NCI-H1417 (cell line): ENCODE measurements at regions not wholly inside any gene's neighbourhood (a gene's known extent, or its start where the extent isn't known, plus 50 kb on each side); places are given as distances from the start of the nearest gene placed in this dataset.

Source experiments
- DNase-seq, 3 experiments: peaks; one replicate each; lab custom pipeline; 2025; lab: John Stamatoyannopoulos, UW

DNA sequence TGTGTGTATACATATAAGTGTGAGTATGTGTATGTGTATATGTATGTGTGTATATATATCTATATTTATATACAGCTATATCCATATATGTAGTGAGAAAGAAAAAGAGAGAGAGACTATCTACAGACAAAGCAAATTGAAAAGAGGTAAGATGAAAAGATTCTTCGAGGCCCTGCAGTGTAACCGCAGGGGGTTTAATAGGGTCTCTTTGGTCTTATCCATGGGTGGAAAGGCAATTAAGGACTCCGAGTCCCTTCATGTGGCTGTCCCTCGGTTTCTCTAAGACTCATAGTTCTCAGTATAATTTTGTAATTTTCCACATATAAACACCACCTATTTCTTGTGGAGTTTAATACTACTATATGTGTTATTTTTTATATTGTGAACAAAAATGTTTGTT is 50.6 kb upstream of the JAZF1 start:
- DNase-seq = no peak

- no peak for DNase-seq
These were observed 56.0 kb upstream of the JAZF1 start for GRCh38 chr7:28236560-28236959.

- DNase-seq = no peak
These were observed 56.8 kb upstream of the JAZF1 start for GRCh38 chr7:28237363-28237762.

DNA sequence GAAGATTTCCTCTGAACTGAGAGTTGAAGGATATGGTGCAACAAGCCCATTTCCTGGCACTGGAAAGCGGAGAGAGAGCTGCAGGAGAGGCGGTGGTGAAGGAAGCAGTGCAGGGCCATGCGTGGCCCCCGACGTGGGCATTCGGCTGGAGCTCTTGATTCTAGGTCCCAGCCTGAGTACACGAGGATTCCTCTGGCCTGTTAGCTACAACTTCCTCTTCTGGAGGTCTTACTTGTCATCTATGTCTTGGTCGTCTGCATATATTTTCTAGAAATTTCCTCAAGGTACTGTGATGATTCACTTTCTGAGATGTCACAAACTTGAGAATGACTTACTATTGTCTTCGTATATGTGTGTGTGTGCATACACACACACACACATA is 59.2 kb upstream of the JAZF1 start:
- DNase-seq = no peak

DNA sequence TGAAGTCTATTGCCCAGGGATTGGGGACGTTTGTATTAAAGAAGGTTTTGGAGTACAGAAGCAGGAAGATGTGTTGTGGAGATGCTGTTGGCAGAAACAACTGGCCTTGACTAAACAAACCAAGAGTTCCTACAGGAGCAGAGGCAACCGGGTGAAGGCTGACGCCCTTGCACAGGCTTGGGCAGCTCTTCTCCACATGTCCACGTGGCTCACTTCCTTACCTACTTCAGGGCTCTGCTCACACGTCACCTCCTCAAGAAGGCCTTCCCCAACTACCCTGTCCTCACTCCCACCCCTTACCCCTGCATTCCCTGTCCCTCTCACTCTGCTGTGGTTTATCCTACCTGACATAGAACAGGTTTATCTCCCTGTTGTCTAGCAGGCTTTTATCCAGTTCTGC is 59.9 kb upstream of the JAZF1 start:
- DNase-seq = no peak

DNA sequence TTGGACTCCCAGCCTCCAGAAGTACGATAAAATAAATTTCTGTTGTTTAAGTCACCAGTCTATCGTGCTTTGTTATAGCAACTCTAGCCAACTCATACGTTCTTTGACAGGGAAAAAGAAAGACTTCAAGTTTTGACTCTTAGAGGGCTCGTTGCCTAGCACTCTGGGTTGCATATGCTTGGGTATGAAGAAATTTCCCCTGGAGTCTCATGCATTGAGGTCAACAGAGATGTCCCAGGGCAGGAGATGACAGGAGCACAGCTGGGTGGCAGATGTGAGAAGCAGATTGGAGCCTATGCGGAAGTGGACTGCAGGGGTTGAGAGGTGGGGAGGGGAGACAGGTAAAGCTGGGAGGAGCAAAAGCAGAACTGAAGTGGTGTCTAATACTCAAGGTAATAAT is 63.3 kb upstream of the JAZF1 start:
- DNase-seq = no peak

GRCh38 chr7:28245123-28245878 is 64.7 kb upstream of the JAZF1 start:
- no peak for DNase-seq

- no peak for DNase-seq
These were observed 66.4 kb upstream of the JAZF1 start for GRCh38 chr7:28246921-28247461.

DNA sequence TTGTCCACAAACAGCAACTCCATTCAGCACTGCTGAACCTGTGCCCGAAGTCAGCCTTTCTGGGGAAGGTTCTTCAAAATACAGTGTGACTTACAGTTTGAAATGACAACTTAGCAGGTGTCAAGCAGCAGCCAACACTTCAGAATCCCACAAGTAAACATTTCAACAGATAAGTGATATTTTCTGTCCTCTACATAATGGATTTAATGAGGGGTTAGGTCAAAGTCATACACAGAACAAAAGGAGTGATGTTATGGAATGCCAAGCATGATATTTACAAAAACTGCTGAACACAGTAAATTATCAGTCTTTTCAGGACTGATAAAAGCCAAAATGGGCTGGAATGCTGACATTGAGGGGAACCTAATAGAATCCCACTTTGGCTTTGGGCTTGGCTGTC is 77.6 kb upstream of the JAZF1 start:
- DNase-seq = peak; percentile 56 to 91 (median 61)

- no peak for DNase-seq
These were observed 80.4 kb upstream of the JAZF1 start for GRCh38 chr7:28260969-28261368.

GRCh38 chr7:28263622-28264271 is 83.2 kb upstream of the JAZF1 start:
- DNase-seq = no peak

- DNase-seq = peak in 1 of 3 experiments; percentile 11
These were observed 85.8 kb upstream of the JAZF1 start for GRCh38 chr7:28266402-28266801.

GRCh38 chr7:28267012-28267411 is 86.4 kb upstream of the JAZF1 start:
- no peak for DNase-seq

DNA sequence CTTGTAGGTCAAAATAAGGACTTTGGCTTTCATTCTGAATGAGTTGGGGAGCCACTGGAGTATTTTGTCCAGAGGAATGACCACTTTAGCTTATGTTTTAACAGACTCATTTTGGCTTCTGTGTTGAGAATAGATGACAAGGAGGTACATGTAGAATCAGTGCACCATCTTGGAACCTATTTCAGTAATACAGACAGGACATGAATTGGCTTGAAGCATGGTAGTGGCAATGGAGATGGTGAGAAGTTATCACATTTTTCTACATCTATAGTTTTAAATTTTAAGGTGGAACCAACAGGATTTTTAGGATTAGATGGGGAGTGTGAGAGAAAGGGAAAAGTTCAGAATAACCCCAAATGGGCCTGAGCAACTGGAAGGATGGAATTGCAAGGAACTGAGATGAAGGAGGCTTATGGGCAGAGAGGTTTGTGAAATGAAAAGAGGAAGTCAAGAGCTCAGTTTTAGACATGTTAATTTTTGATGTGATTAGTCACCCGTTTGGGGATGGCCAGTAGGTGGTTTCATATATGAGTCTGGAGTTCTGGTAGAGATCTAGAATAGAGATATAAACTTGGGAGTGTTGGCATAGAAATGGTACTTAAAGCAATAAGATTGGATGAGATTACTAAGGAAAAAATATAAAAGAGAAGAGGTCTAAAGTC is 89.2 kb upstream of the JAZF1 start:
- no peak for DNase-seq

GRCh38 chr7:28270536-28270935 is 89.9 kb upstream of the JAZF1 start:
- no peak for DNase-seq

- peak in 1 of 3 experiments; percentile 35 for DNase-seq
These were observed 91.9 kb upstream of the JAZF1 start for GRCh38 chr7:28272461-28272877.

- no peak for DNase-seq
These were observed 95.7 kb upstream of the JAZF1 start for GRCh38 chr7:28276298-28276697.

DNA sequence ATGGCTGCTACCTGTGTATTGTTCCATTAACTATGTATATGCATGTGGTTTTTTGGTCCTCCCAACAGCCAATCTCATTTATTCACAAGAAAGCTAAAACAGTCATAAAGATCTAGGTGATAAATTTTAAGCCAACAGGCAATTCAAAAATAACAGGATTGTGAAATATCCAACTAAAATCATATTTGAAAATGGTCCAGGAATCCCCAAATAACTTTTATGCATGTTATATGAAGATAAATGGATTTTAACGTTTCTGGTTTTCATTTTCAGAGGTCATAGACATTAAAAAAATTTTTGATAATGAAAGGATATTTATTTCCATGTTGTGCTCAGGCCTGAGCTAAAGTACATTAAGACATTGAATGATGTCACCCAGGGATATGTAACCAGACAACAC is 96.8 kb upstream of the JAZF1 start:
- no peak for DNase-seq

DNA sequence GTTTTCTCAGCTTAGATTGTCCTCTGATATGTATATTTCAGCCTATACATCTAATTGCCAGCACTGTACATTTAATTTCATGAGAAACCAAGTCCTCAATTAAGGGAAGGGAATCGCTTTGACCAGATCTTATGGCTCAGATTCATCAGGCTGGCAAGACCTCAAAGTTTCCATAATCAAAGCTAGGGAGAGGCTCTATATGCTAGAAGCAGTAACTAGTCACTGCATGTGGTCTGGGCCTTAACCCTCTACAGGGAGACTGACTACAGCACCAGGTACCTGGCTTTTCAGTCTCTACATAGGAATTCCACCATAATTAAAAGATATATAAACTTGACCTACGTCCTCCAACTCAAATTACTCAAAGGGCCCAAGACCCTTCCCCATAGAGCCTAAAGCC is 97.4 kb upstream of the JAZF1 start:
- no peak for DNase-seq

- peak in 2 of 3 experiments; percentile 22 to 51 for DNase-seq
These were observed 99.9 kb upstream of the JAZF1 start for GRCh38 chr7:28280516-28280915.

- no peak for DNase-seq
These were observed 109.9 kb upstream of the JAZF1 start for GRCh38 chr7:28290496-28290895.

DNA sequence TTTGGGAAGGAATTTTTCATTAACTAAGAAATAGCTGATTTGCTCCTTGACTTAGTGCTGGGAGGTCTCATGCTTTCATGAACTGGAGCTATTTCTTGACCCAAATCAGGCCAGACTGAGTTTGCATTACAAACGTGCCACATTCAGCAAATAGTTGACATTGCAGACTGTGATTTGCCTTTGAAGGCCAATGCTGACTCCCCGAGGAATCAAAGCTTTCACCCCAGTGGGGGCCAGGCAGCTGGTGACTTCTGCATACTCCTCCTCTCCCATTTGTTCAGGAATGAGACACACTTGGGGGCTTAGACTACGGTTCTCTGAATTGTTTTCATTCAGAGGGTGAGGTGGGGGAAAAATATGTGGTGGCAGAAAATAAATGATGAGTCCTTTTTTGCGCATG is 111.0 kb upstream of the JAZF1 start:
- DNase-seq = no peak
